ENCODE measurements at regions not wholly inside any gene's neighbourhood (a gene's known extent, or its start where the extent isn't known, plus 50 kb on each side); places are given as distances from the start of the nearest gene placed in this dataset.

DNA sequence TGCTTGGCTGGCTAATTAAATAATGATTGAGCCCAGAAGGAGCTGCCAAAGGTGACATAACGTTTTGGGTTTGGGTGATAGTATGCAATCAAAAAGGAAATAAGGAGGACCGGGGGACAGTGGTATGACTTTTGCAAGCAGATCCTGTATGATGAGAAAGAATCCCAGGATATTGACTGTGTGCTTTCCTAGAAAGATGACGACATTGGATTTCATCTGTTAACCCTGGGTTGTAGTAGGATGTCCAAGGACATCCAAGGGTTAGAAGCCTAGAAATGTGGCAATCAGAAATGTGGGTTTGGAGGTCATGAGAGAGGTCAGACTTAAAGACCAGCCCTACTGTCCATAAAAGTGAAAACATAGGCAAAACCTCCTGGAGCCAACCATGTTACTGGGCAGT lies 50.3 kb upstream of the HMHB1 start:
- no peaks in the 10 kb centered on the region for H3K9me2 ChIP-seq (replicated peaks; ENCODE audit: insufficient read depth)
- TF ChIP-seq EZH2 (IDR thresholded peaks at IDR 0.05; ENCODE audit: borderline replicate concordance) (no peak), EZH2phosphoT487 (IDR thresholded peaks at IDR 0.05; ENCODE audit: low read depth, severe bottlenecking, unreplicated experiment) (no peak)
- TF ChIP-seq, protein P1, sequence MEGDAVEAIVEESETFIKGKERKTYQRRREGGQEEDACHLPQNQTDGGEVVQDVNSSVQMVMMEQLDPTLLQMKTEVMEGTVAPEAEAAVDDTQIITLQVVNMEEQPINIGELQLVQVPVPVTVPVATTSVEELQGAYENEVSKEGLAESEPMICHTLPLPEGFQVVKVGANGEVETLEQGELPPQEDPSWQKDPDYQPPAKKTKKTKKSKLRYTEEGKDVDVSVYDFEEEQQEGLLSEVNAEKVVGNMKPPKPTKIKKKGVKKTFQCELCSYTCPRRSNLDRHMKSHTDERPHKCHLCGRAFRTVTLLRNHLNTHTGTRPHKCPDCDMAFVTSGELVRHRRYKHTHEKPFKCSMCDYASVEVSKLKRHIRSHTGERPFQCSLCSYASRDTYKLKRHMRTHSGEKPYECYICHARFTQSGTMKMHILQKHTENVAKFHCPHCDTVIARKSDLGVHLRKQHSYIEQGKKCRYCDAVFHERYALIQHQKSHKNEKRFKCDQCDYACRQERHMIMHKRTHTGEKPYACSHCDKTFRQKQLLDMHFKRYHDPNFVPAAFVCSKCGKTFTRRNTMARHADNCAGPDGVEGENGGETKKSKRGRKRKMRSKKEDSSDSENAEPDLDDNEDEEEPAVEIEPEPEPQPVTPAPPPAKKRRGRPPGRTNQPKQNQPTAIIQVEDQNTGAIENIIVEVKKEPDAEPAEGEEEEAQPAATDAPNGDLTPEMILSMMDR (IDR thresholded peaks at IDR 0.05; ENCODE audit: poor library complexity) = no peak
- 86% methylated on average over 3 of the region's 3 CpGs for WGBS (ENCODE audit: low lambda C conversion rate, missing lambda C conversion rate)
- no peak overlapping the region for H3K4me3 ChIP-seq
- no peaks in the 10 kb centered on the region for H3K36me3 ChIP-seq (replicated peaks; ENCODE audit: insufficient read depth, low read depth)
- no peaks in the 10 kb centered on the region for H3K79me2 ChIP-seq
- no peaks in the 10 kb centered on the region for H3K27me3 ChIP-seq
- no peaks in the 10 kb centered on the region for H3K4me1 ChIP-seq (ENCODE audit: insufficient read depth)
- H3K4me2 ChIP-seq = no peak overlapping the region
- H3K27ac ChIP-seq = no peak overlapping the region
- no peak overlapping the region for H2AFZ ChIP-seq
- H3K9me3 ChIP-seq (ENCODE audit: low read depth) = no peaks in the 10 kb centered on the region
- no peak for DNase-seq (ENCODE audit: low spot score)
- H4K20me1 ChIP-seq (ENCODE audit: insufficient read depth, poor library complexity, severe bottlenecking) = no peaks in the 10 kb centered on the region

DNA sequence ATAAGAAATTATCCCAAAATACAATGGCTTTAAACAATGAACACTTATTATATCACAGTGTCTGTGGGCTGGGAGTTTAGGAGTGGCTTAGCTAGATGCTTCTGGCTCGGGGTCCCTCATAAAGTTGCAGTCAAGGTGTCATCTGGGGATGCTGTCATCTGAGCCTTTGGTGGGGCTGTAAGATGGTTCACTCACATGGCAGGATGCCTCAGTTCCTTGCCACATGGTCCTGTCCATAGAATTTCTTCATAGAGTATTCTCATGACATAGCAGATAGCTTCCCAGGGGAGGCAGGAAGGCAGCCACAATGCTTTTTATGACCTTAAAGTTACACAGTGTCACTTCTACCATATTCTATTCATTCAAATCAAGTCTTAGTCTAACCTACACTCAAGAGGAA lies 51.2 kb upstream of the HMHB1 start:
- Histone ChIP-seq H3K4me1 (ENCODE audit: insufficient read depth) (no peaks in the 10 kb centered on the region), H3K36me3 (replicated peaks; ENCODE audit: insufficient read depth, low read depth) (no peaks in the 10 kb centered on the region), H3K9me2 (replicated peaks; ENCODE audit: insufficient read depth) (no peaks in the 10 kb centered on the region), H2AFZ (no peak overlapping the region), H3K9me3 (ENCODE audit: low read depth) (no peaks in the 10 kb centered on the region), H3K4me2 (no peak overlapping the region), H3K27ac (no peak overlapping the region), H4K20me1 (ENCODE audit: insufficient read depth, poor library complexity, severe bottlenecking) (no peaks in the 10 kb centered on the region), H3K4me3 (no peak overlapping the region), H3K79me2 (no peaks in the 10 kb centered on the region), H3K27me3 (no peaks in the 10 kb centered on the region)
- TF ChIP-seq, protein P1 (IDR thresholded peaks at IDR 0.05; ENCODE audit: poor library complexity) = no peak
- TF ChIP-seq EZH2phosphoT487 (IDR thresholded peaks at IDR 0.05; ENCODE audit: low read depth, severe bottlenecking, unreplicated experiment) (no peak), EZH2 (IDR thresholded peaks at IDR 0.05; ENCODE audit: borderline replicate concordance) (no peak)
- no peak for DNase-seq (ENCODE audit: low spot score)
- 94% methylated on average over 1 of the region's 1 CpG for WGBS (ENCODE audit: low lambda C conversion rate, missing lambda C conversion rate)

DNA sequence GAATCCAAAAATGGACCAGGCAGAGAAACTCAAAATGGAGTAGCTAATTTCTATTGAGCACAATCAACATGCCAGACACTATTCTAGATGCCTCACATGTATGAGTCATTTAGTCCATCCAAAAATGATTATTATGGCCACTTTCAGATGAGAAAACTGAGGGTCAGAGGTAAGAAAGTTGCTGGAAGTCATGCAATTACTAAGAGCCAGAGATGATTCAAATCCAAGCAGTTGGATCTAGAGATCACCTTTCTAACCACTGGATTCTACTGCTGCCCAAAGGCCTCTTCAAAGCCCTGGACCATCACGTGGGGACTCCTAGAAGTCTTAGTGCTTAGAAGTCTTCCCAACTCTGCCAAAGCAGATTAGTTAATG lies 51.8 kb upstream of the HMHB1 start:
- 85% methylated on average over 1 of the region's 1 CpG for WGBS (ENCODE audit: low lambda C conversion rate, missing lambda C conversion rate)
- Histone ChIP-seq H3K4me1 (ENCODE audit: insufficient read depth) (no peaks in the 10 kb centered on the region), H3K79me2 (no peaks in the 10 kb centered on the region)

More for the DNA sequence above, 51.8 kb upstream of the HMHB1 start:
- Histone ChIP-seq H3K27ac (no peak overlapping the region), H2AFZ (no peak overlapping the region), H4K20me1 (ENCODE audit: insufficient read depth, poor library complexity, severe bottlenecking) (no peaks in the 10 kb centered on the region), H3K4me3 (no peak overlapping the region), H3K36me3 (replicated peaks; ENCODE audit: insufficient read depth, low read depth) (no peaks in the 10 kb centered on the region), H3K27me3 (no peaks in the 10 kb centered on the region), H3K4me2 (no peak overlapping the region), H3K9me2 (replicated peaks; ENCODE audit: insufficient read depth) (no peaks in the 10 kb centered on the region), H3K9me3 (ENCODE audit: low read depth) (no peaks in the 10 kb centered on the region)
- TF ChIP-seq EZH2 (IDR thresholded peaks at IDR 0.05; ENCODE audit: borderline replicate concordance) (no peak), EZH2phosphoT487 (IDR thresholded peaks at IDR 0.05; ENCODE audit: low read depth, severe bottlenecking, unreplicated experiment) (no peak)
- TF ChIP-seq, protein P1 (IDR thresholded peaks at IDR 0.05; ENCODE audit: poor library complexity) = no peak
- DNase-seq (ENCODE audit: low spot score) = no peak

Data from hepatocyte (in vitro differentiated cells).